Glomerular visceral epithelial cell (primary cell): ENCODE measurements at regions not wholly inside any gene's neighbourhood (a gene's known extent, or its start where the extent isn't known, plus 50 kb on each side); places are given as distances from the start of the nearest gene placed in this dataset.
A peak's percentile ranks its signal among the peaks of the same experiment; 100 is the strongest.

ENCODE experiments used
- DNase-seq: peaks from one replicate; pipeline ENCODE4 v3.0.0-alpha.2; 2016; ENCODE audit errors: extremely low spot score

DNA sequence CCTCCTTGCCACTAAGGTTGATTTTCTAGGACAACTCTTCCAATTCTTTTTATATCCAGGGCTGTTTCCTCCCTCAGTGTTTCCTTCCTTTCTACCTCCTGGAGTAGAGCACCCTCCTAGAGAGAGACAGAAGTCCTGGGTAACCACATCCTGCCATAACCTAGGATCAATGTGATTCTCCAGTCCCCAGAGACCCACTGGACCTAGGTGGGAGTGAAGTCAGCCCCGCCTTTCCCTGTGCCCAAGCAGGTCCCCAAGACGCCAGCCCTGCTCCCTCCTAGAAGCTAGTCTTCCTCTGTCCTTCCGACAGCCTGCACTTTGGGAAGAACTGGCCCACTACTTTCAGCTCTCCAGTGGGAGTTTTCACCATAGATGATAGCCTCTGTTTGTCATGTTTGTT, 166.8 kb upstream of the PLEKHG7 start:
- DNase-seq: no peak

- DNase-seq: no peak
Observed at GRCh38 chr12:92533280-92533890, 169.4 kb upstream of the PLEKHG7 start.

GRCh38 chr12:92530706-92531105, 172.1 kb upstream of the PLEKHG7 start:
- no peak for DNase-seq

DNA sequence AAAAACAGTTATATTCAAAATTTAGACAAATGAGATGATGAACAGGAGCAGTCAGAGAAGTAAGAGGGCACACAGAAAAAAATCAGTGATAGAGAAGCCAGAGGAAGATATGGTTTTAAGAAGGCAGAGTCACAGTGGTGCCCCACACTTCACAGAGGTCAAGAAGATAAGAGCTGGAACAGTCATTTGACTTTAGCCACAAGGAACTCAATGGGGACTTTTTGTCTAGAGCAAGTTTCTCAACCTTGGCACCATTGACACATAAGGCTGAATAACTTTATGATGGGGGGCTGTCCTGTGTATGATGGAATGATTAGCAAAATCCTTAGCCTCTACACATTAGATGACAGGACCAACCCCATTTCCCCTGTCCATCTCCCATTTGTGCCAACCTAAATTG, 172.8 kb upstream of the PLEKHG7 start:
- DNase-seq: no peak

DNA sequence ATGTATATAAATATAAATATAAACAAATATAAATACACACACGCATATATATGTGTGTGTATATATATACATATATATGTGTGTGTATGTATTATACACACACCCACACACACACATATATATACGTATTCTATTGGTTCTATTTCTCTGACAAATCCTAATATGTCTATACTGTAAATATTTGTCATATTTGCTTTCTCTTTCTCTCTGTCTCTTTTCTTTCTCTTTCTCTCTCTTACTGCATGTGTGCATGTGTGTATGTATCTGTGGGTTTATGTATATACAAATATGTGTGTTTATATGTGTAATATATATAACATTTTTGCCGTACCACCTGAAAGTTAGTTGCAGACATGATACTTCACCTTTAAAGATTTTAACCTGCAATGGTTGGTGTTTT, 174.2 kb upstream of the PLEKHG7 start:
- no peak for DNase-seq

GRCh38 chr12:92528097-92528496, 174.7 kb upstream of the PLEKHG7 start:
- no peak for DNase-seq

- DNase-seq: no peak
Observed at GRCh38 chr12:92524489-92524888, 178.3 kb upstream of the PLEKHG7 start.

- no peak for DNase-seq
Observed at GRCh38 chr12:92520511-92520910, 182.3 kb upstream of the PLEKHG7 start.

DNA sequence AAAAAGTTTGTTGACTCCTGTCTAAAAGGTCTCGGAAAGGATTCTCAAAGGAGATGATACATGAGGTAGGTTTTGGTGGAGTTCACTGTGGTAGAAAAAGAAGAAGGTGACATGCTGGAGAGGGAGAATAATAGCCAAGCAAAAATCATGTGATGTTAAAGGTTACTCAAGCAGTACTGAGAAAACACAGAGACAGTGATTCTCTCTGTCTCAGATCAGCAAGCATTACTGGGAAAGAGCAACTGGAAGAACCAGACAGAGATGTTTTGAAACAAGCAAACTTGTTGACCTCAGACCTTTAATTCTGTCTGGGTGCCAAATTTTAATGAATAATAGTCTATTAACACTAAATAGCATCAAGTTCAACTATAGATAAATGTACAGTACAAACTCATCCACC, 183.5 kb upstream of the PLEKHG7 start:
- no peak for DNase-seq

GRCh38 chr12:92518071-92518470, 184.7 kb upstream of the PLEKHG7 start:
- DNase-seq: no peak

DNA sequence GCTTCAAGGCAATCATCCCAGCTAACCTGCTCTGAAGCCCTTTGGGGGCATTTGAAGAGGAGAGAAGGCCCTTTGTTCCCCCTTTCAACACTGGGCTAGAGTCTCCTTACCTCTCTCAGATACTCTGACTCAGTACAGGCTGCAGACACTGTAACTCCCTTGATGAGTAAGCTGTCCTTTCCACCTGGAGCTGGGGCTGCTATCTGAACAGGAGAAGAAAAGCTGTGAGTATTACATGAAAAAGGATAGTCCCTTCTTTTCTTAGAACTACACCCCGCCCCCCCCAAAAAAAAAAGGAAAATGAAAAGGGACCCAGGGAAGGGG, 186.6 kb upstream of the PLEKHG7 start:
- peak; percentile 32 for DNase-seq

- no peak for DNase-seq
Observed at GRCh38 chr12:92513231-92513730, 189.5 kb upstream of the PLEKHG7 start.

DNA sequence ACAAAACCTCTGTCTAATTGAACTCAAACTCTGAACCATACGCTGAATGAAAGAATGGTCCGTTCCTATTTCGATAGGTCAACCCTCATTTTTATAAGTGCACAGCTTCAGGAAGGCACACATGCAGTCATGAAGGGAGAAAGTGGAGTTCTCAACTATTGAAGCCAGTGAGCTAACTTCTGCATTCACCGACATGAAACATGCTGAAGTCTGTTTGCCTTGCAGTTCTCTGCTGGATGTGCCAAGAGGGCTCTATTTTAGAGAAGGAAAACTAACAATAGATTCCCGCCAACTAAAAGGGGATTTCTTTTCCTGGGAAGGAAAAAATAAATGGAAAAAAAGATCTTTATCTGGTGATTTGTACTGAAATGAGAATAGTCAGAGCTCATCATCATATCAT, 191.0 kb upstream of the PLEKHG7 start:
- DNase-seq: no peak

- DNase-seq: no peak
Observed at GRCh38 chr12:92509156-92509738, 193.5 kb upstream of the PLEKHG7 start.

GRCh38 chr12:92506891-92507290, 195.9 kb upstream of the PLEKHG7 start:
- no peak for DNase-seq

- no peak for DNase-seq
Observed at GRCh38 chr12:92506460-92506859, 196.3 kb upstream of the PLEKHG7 start.

DNA sequence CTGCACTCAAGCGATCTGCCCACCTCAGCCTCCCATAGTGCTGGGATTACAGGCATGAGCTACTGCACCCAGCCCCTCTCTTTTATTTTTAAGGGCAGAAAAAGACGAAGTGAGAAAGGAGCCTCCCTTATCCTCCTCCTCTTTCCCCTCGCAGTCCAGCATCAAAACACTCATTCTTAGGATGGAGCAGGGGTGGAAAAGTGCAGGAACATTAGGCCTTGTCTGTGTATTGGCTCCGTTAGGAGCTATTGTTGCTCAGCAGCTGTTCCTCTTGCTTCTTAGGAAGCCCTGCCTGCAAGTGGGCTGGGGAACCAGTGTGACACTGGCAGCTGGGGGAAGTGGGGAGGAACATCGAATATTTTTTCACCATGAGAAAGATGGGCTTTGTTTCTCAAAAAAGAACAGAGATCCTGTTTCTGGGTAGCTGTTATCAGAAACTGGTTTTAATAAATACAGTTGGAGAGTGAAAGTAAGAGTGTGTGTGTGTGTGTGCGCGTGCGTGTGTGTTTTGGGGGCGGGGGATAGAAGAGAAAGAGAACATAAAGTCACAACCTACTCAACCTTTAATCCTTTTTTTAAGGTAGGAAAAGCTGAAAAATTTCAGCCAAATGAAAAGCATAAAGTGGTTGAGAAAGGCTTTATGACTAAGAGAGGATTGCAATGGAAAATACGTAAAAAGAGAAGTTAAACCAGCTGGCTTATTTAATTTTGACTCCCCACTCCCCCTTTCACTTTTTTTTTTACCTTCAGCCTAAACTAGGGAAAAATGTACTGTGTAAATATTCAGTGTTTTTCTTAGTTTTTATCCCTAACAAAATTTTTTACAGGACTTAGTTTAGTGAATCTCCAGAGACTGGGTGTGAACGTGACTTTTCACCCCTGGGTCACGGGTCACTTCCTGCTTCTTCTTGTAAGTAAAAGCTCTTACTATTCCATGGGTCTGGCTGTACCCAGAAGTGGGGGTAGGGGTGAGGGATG, 197.2 kb upstream of the PLEKHG7 start:
- no peak for DNase-seq

- no peak for DNase-seq
Observed at GRCh38 chr12:92504594-92504981, 198.2 kb upstream of the PLEKHG7 start.

GRCh38 chr12:92503971-92504593, 198.7 kb upstream of the PLEKHG7 start:
- DNase-seq: no peak

DNA sequence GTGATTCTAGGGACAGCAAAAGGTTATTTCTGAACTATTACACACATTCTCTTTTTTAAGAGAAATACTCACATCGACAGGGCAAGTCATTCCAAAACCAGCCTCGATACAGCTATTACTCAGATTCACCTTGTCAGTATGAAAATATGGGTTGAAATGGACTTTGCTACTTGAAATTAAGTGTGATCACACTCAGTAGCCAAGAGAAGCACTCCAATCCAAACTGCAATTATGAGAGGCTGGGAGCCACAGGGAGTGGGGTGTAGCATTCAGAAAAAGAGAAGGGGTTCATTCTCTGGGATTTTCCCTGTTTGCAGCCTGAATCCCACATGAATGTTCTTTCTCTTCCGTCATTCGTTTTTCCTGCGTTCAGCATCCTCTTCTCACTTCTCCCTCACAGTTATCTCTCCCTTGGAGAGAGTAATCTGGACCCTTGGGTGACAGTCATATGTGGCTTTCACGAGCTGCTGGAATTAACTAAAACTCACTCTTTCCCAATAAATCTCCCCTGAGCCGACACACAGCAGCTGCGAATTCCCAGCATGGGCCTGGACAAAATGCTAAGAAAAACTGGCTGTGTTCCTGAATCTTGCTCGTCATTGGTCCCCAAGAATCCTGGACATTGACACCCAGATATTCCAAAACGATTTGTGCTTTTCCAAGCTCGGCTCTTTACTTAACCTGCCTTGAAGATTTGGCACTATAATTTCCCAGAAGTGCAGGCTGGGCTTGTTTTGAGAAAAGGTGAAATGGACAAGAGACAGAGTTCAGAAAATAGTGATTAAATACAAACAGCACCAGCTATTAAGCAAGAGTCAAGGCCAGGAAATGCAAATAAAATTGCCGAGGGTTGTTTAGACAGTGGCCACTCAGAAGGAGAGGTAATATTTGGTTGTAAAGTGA, 199.5 kb upstream of the PLEKHG7 start:
- DNase-seq: no peak

DNA sequence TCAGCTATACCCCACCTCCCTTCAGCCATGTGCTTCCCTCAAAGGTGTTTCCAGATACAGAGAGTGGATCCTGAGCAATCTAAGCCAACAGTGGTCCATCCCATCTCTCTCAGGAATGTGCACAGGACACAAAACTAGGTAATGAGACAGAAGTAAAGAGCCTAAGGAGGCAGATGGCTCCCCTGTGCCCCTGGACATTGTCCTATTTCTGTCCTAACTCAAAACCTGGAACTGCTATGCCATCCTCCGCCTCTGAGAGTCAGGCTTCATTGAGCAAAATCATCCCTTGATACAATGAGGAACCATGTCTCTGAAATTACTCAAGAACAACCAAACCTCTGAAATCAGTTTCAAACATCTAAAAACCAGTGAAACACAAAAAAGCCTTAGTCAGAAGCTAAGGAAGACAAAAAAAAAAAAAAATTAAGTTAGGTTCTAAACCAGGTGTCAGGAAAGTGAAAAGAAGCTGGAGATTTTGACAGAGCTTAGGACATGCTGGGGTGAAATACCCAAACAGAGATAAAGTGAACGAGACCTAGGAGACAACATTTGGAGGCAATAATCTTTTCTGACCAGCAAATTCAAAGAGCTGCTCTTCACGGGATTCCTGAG, 200.3 kb upstream of the PLEKHG7 start:
- no peak for DNase-seq
